ENCODE measurements at regions not wholly inside any gene's neighbourhood (a gene's known extent, or its start where the extent isn't known, plus 50 kb on each side); places are given as distances from the start of the nearest gene placed in this dataset.

DNA sequence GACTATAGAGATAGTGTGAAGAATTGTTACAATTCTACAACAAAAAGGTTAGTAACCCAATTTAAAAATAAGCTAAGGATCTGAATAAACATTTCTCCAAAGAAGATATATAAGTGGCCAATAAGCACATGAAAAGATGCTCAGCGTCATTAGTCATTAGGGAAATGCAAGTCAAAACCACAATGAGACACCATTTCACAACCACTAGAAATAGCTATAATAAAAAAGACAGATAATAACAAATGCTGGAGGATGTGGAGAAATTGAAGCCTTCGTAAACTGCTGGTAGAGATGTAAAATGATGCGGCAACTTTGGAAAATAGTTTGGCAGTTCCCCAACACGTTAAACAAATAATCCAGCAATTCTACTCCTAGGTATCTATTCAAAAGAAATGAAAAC lies 366.5 kb upstream of the POU3F3 start:
- TF ChIP-seq JUNB (IDR thresholded peaks at IDR 0.05; ENCODE audit: unreplicated experiment): no peak
- TF ChIP-seq, protein P1, sequence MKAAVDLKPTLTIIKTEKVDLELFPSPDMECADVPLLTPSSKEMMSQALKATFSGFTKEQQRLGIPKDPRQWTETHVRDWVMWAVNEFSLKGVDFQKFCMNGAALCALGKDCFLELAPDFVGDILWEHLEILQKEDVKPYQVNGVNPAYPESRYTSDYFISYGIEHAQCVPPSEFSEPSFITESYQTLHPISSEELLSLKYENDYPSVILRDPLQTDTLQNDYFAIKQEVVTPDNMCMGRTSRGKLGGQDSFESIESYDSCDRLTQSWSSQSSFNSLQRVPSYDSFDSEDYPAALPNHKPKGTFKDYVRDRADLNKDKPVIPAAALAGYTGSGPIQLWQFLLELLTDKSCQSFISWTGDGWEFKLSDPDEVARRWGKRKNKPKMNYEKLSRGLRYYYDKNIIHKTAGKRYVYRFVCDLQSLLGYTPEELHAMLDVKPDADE (IDR thresholded peaks at IDR 0.05): no peak
- TF ChIP-seq, protein P2, sequence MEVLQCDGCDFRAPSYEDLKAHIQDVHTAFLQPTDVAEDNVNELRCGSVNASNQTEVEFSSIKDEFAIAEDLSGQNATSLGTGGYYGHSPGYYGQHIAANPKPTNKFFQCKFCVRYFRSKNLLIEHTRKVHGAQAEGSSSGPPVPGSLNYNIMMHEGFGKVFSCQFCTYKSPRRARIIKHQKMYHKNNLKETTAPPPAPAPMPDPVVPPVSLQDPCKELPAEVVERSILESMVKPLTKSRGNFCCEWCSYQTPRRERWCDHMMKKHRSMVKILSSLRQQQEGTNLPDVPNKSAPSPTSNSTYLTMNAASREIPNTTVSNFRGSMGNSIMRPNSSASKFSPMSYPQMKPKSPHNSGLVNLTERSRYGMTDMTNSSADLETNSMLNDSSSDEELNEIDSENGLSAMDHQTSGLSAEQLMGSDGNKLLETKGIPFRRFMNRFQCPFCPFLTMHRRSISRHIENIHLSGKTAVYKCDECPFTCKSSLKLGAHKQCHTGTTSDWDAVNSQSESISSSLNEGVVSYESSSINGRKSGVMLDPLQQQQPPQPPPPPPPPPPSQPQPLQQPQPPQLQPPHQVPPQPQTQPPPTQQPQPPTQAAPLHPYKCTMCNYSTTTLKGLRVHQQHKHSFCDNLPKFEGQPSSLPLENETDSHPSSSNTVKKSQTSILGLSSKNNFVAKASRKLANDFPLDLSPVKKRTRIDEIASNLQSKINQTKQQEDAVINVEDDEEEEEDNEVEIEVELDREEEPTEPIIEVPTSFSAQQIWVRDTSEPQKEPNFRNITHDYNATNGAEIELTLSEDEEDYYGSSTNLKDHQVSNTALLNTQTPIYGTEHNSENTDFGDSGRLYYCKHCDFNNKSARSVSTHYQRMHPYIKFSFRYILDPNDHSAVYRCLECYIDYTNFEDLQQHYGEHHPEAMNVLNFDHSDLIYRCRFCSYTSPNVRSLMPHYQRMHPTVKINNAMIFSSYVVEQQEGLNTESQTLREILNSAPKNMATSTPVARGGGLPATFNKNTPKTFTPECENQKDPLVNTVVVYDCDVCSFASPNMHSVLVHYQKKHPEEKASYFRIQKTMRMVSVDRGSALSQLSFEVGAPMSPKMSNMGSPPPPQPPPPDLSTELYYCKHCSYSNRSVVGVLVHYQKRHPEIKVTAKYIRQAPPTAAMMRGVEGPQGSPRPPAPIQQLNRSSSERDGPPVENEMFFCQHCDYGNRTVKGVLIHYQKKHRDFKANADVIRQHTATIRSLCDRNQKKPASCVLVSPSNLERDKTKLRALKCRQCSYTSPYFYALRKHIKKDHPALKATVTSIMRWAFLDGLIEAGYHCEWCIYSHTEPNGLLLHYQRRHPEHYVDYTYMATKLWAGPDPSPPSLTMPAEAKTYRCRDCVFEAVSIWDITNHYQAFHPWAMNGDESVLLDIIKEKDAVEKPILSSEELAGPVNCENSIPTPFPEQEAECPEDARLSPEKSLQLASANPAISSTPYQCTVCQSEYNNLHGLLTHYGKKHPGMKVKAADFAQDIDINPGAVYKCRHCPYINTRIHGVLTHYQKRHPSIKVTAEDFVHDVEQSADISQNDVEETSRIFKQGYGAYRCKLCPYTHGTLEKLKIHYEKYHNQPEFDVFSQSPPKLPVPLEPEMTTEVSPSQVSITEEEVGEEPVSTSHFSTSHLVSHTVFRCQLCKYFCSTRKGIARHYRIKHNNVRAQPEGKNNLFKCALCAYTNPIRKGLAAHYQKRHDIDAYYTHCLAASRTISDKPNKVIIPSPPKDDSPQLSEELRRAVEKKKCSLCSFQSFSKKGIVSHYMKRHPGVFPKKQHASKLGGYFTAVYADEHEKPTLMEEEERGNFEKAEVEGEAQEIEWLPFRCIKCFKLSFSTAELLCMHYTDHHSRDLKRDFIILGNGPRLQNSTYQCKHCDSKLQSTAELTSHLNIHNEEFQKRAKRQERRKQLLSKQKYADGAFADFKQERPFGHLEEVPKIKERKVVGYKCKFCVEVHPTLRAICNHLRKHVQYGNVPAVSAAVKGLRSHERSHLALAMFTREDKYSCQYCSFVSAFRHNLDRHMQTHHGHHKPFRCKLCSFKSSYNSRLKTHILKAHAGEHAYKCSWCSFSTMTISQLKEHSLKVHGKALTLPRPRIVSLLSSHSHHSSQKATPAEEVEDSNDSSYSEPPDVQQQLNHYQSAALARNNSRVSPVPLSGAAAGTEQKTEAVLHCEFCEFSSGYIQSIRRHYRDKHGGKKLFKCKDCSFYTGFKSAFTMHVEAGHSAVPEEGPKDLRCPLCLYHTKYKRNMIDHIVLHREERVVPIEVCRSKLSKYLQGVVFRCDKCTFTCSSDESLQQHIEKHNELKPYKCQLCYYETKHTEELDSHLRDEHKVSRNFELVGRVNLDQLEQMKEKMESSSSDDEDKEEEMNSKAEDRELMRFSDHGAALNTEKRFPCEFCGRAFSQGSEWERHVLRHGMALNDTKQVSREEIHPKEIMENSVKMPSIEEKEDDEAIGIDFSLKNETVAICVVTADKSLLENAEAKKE (CRISPR knock-in tag; IDR thresholded peaks at IDR 0.05): no peak
- no peak for TF ChIP-seq NANOG (IDR thresholded peaks at IDR 0.05; ENCODE audit: borderline replicate concordance)
- Histone ChIP-seq H2AFZ (no peak overlapping the region), H3K27me3 (ENCODE audit: insufficient read depth) (no peaks in the 10 kb centered on the region), H3K4me1 (ENCODE audit: insufficient read depth) (no peaks in the 10 kb centered on the region), H3K79me2 (replicated peaks; ENCODE audit: insufficient read depth) (no peaks in the 10 kb centered on the region), H3K9me2 (ENCODE audit: insufficient read depth) (peaks cover 13% of the 10 kb centered on the region), H3K36me3 (ENCODE audit: insufficient read depth) (no peaks in the 10 kb centered on the region), H4K20me1 (replicated peaks; ENCODE audit: insufficient read depth) (no peaks in the 10 kb centered on the region), H3K4me3 (no peak overlapping the region), H3F3A (replicated peaks; ENCODE audit: low read depth) (no peaks in the 10 kb centered on the region), H3K27ac (ENCODE audit: low read depth) (no peak overlapping the region), H3K4me2 (no peak overlapping the region)
- Mint-ChIP-seq H3K9me3 (no peaks in the 10 kb centered on the region; the same call in 2 of the 3 replicates), H3K4me1 (no peaks in the 10 kb centered on the region; the same call in 2 of the 3 replicates), H3K36me3 (ENCODE audit: low read depth) (no peaks in the 10 kb centered on the region), H3K4me3 (no peak overlapping the region), H3K27ac (no peak overlapping the region), H3K27me3 (ENCODE audit: insufficient read depth, low read depth, poor library complexity) (peaks cover 3% of the 10 kb centered on the region)
- no peak for DNase-seq (ENCODE audit: low spot score)
- no peak for ATAC-seq

DNA sequence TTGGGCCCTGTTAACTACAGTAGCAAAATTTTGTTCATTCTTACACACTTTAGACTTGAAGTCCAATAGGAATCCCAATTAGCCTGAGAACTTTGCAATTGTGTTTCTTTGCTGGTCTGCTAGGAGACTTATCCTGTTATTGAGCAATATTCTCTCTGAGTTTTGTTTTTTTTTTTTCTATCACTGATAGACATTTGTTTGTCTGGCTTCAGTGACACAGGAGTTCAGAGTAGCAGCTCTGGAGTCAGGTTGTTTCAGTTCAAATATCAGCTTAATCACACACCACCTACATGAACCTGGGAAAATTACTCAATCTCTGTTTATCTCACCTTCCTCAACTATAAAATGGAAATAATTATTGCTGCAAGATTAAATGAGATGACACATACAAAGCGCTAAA lies 360.2 kb upstream of the POU3F3 start:
- Histone ChIP-seq H3K27me3 (ENCODE audit: insufficient read depth) (no peaks in the 10 kb centered on the region), H3F3A (replicated peaks; ENCODE audit: low read depth) (no peaks in the 10 kb centered on the region), H3K4me2 (no peak overlapping the region), H3K4me1 (ENCODE audit: insufficient read depth) (no peaks in the 10 kb centered on the region), H4K20me1 (replicated peaks; ENCODE audit: insufficient read depth) (no peaks in the 10 kb centered on the region), H3K4me3 (no peak overlapping the region), H3K36me3 (ENCODE audit: insufficient read depth) (no peaks in the 10 kb centered on the region), H3K9me2 (ENCODE audit: insufficient read depth) (no peaks in the 10 kb centered on the region), H2AFZ (no peak overlapping the region), H3K27ac (ENCODE audit: low read depth) (no peak overlapping the region), H3K79me2 (replicated peaks; ENCODE audit: insufficient read depth) (no peaks in the 10 kb centered on the region)
- H3K9me3 Mint-ChIP-seq: no peaks in the 10 kb centered on the region
- H3K4me1 Mint-ChIP-seq: peaks cover 4% of the 10 kb centered on the region
- no peaks in the 10 kb centered on the region for H3K36me3 Mint-ChIP-seq (ENCODE audit: low read depth)
- H3K27ac Mint-ChIP-seq: no peak overlapping the region
- no peak overlapping the region for H3K4me3 Mint-ChIP-seq
- peaks cover 6% of the 10 kb centered on the region for H3K27me3 Mint-ChIP-seq (ENCODE audit: insufficient read depth, low read depth, poor library complexity)
- DNase-seq (ENCODE audit: low spot score): no peak
- ATAC-seq: no peak
- TF ChIP-seq CREB1 (CRISPR knock-in tag; IDR thresholded peaks at IDR 0.05; ENCODE audit: low read depth) (no peak), ZNF331 (CRISPR knock-in tag; IDR thresholded peaks at IDR 0.05; ENCODE audit: low read depth) (no peak), NANOG (IDR thresholded peaks at IDR 0.05; ENCODE audit: borderline replicate concordance) (no peak), EZH2 (IDR thresholded peaks at IDR 0.05; ENCODE audit: low read depth, unreplicated experiment) (no peak)
- TF ChIP-seq, protein P1 (IDR thresholded peaks at IDR 0.05): no peak
- TF ChIP-seq, protein P3, sequence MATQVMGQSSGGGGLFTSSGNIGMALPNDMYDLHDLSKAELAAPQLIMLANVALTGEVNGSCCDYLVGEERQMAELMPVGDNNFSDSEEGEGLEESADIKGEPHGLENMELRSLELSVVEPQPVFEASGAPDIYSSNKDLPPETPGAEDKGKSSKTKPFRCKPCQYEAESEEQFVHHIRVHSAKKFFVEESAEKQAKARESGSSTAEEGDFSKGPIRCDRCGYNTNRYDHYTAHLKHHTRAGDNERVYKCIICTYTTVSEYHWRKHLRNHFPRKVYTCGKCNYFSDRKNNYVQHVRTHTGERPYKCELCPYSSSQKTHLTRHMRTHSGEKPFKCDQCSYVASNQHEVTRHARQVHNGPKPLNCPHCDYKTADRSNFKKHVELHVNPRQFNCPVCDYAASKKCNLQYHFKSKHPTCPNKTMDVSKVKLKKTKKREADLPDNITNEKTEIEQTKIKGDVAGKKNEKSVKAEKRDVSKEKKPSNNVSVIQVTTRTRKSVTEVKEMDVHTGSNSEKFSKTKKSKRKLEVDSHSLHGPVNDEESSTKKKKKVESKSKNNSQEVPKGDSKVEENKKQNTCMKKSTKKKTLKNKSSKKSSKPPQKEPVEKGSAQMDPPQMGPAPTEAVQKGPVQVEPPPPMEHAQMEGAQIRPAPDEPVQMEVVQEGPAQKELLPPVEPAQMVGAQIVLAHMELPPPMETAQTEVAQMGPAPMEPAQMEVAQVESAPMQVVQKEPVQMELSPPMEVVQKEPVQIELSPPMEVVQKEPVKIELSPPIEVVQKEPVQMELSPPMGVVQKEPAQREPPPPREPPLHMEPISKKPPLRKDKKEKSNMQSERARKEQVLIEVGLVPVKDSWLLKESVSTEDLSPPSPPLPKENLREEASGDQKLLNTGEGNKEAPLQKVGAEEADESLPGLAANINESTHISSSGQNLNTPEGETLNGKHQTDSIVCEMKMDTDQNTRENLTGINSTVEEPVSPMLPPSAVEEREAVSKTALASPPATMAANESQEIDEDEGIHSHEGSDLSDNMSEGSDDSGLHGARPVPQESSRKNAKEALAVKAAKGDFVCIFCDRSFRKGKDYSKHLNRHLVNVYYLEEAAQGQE (IDR thresholded peaks at IDR 0.05; ENCODE audit: unreplicated experiment): no peak
